Lung (tissue), 11 donors: ENCODE measurements at regions not wholly inside any gene's neighbourhood (a gene's known extent, or its start where the extent isn't known, plus 50 kb on each side); places are given as distances from the start of the nearest gene placed in this dataset.

Source experiments
- ATAC-seq: fragments of 200-7000 bp; cut with Tn5 transposase; one replicate; pipeline ENCODE4 v1.9.1; 2020; ENCODE audit warnings: moderate number of reproducible peaks; ENCODE audit not compliant: insufficient read depth, low FRiP score
- DNase-seq, 3 donors: peaks; one replicate each; pipeline ENCODE4 v3.0.0-alpha.2; 2013 to 2017
- H3K27ac ChIP-seq, 2 donors: one replicate each; pipeline ENCODE4 v1.5.1; 2013; ENCODE audit warnings: mild to moderate bottlenecking in 2 of 2, moderate library complexity in 2 of 2, control low read depth in 1 of 2, inconsistent platforms in 1 of 2, low read depth in 1 of 2, low read length in 1 of 2
- H3K27me3 ChIP-seq, 3 donors: one replicate each; pipeline ENCODE4 v1.5.1; 2013; ENCODE audit warnings: low read length in 2 of 3; ENCODE audit not compliant: control insufficient read depth in 3 of 3, insufficient read depth in 3 of 3
- H3K36me3 ChIP-seq, 4 donors: one replicate each; pipeline ENCODE4 v1.5.1; 2013; ENCODE audit warnings: low read length in 4 of 4, mild to moderate bottlenecking in 1 of 4, moderate library complexity in 1 of 4; ENCODE audit not compliant: control insufficient read depth in 4 of 4, insufficient read depth in 4 of 4
- H3K4me1 ChIP-seq, 5 donors: one replicate each; pipeline ENCODE4 v1.5.1; 2013; ENCODE audit warnings: low read length in 5 of 5, mild to moderate bottlenecking in 2 of 5, moderate library complexity in 1 of 5; ENCODE audit not compliant: control insufficient read depth in 5 of 5, insufficient read depth in 5 of 5
- H3K4me3 ChIP-seq: one replicate; pipeline ENCODE4 v1.5.1; 2013; ENCODE audit warnings: mild to moderate bottlenecking, control low read depth, moderate library complexity
- H3K9ac ChIP-seq, 2 donors: one replicate each; pipeline ENCODE4 v1.5.1; 2013; ENCODE audit warnings: low read length in 2 of 2, control low read depth in 1 of 2; ENCODE audit not compliant: insufficient read depth in 1 of 2
- H3K9me3 ChIP-seq, 4 donors: one replicate each; pipeline ENCODE4 v1.5.1; 2013; ENCODE audit warnings: low read length in 3 of 4, mild to moderate bottlenecking in 1 of 4, moderate library complexity in 1 of 4; ENCODE audit not compliant: control insufficient read depth in 4 of 4, insufficient read depth in 3 of 4
- WGBS, 2 donors: extraction: QIAGEN DNeasy Blood & Tissue Kit; methylation state at CpG; one replicate each; pipeline ENCODE4 v1.1.7; 2013; 5-methylcytosine and 5-hydroxymethylcytosine counted together
- TF ChIP-seq, protein P1 (sequence below): IDR thresholded peaks from 2 replicates; pipeline ENCODE4 v1.5.1; 2012; ENCODE audit warnings: mild to moderate bottlenecking; ENCODE audit errors: control extremely low read depth, extremely low read depth
- donor health status: control.
- donor health status: control.
- donor health status: Bipolar disorder and iron deficiency.
- donor health status: healthy.
- donor health status: DM: yes; HTN: yes; CAD: no.

DNA sequence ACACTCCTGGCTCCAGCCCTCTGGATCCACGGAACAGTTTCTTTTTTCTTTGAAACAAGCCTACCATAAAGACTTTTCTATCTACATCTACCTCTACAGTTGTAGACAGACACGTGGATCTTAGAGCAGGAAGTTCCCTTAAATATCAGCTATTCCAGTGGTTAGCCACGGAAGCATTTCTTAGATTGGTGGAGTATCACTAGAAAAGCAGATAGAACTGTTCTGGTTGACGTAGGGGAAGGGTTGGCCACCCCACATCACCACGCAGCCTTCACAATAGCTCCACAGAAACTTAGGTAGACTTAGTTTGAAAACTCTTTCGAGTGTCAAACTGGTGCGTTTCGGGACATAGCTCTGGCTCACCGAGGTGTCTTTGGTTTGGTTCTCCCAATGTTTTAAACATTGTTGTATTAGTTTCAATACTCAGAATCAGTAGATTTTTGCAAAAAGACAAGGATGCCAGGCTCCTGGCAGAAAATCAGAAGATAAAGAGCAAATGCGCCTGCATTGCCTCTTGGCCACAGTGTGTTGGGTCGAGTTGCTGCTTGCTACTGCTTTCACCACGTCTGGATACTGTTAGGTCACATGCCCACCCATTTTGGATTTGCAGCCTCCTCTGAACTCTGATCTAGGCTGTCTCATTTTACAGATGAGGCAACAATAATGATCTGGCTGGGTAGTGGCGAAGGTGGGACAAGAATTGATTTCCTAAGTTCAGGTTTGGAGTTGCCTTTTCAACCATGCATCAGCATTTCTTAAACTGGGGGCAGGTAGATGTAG, 71.5 kb upstream of the DTNBP1 start:
- DNase-seq: no peak
- no peak for ATAC-seq
- H3K27me3 ChIP-seq: no peaks in the 10 kb centered on the region
- H3K36me3 ChIP-seq: no peaks in the 10 kb centered on the region
- H3K4me3 ChIP-seq: no peak overlapping the region
- TF ChIP-seq, protein P1, sequence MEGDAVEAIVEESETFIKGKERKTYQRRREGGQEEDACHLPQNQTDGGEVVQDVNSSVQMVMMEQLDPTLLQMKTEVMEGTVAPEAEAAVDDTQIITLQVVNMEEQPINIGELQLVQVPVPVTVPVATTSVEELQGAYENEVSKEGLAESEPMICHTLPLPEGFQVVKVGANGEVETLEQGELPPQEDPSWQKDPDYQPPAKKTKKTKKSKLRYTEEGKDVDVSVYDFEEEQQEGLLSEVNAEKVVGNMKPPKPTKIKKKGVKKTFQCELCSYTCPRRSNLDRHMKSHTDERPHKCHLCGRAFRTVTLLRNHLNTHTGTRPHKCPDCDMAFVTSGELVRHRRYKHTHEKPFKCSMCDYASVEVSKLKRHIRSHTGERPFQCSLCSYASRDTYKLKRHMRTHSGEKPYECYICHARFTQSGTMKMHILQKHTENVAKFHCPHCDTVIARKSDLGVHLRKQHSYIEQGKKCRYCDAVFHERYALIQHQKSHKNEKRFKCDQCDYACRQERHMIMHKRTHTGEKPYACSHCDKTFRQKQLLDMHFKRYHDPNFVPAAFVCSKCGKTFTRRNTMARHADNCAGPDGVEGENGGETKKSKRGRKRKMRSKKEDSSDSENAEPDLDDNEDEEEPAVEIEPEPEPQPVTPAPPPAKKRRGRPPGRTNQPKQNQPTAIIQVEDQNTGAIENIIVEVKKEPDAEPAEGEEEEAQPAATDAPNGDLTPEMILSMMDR: no peak
- H3K9ac ChIP-seq: no peak overlapping the region
- no peak overlapping the region for H3K27ac ChIP-seq
- no peaks in the 10 kb centered on the region for H3K9me3 ChIP-seq
- WGBS, 2 donors: 68 to 83% methylated on average over 13 of the region's 13 CpGs
- peaks cover 0 to 3% (median 0%) of the 10 kb centered on the region in 5 donors for H3K4me1 ChIP-seq

DNA sequence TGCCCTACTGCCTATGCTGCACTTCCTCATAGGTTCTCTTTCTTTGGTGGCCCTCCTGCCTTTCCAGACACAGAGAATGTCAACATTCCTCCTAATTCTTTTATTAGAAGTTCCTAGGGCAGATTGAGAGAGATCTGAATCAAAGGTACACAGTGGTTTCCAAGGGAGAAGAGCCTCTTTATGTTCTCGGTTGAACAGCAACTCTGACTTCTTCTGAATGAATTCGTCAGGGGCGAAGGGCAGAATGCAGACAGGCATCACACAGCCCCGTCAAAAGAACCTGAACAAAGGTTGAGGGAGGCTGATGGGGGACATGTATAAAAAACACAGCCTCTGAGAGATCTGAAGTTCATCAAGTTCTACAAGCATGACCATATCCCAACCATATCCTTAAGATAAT, 68.1 kb upstream of the DTNBP1 start:
- no peak overlapping the region for H3K4me3 ChIP-seq
- no peak overlapping the region for H3K9ac ChIP-seq
- peaks cover 0 to 3% (median 0%) of the 10 kb centered on the region in 5 donors for H3K4me1 ChIP-seq
- no peaks in the 10 kb centered on the region for H3K36me3 ChIP-seq
- TF ChIP-seq, protein P1: no peak
- ATAC-seq: no peak
- no peaks in the 10 kb centered on the region for H3K9me3 ChIP-seq
- no peak for DNase-seq
- H3K27ac ChIP-seq: no peak overlapping the region
- no peaks in the 10 kb centered on the region for H3K27me3 ChIP-seq
- 94 to 97% methylated on average over 4 of the region's 4 CpGs for WGBS, 2 donors

DNA sequence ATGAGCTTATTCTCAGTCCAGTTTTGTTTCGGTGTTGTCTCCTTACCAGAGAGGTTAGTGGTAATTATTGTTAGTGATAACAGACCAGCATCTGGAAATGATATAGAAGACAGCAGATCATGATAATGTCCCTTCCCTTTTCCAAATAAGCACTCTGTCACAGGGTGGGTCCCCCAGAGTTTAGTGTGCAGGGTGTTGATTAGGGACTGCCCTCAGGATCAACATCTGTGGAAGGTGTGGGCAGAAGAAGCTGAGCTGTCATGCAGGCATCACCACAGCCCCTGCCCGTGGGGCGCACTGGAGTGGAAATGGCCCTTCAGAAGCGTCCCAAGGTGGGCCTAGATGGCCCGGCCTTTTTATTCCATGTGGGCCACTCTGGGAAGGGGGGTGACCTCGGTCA, 67.6 kb upstream of the DTNBP1 start:
- 93 to 94% methylated on average over 6 of the region's 6 CpGs for WGBS, 2 donors
- no peak for ATAC-seq
- peaks cover 0 to 3% (median 0%) of the 10 kb centered on the region in 5 donors for H3K4me1 ChIP-seq
- TF ChIP-seq, protein P1: no peak
- no peaks in the 10 kb centered on the region for H3K9me3 ChIP-seq
- no peak overlapping the region for H3K4me3 ChIP-seq
- H3K27ac ChIP-seq: no peak overlapping the region
- no peak overlapping the region for H3K9ac ChIP-seq
- H3K36me3 ChIP-seq: no peaks in the 10 kb centered on the region
- DNase-seq: no peak
- no peaks in the 10 kb centered on the region for H3K27me3 ChIP-seq
